K562 (cell line): ENCODE measurements at regions not wholly inside any gene's neighbourhood (a gene's known extent, or its start where the extent isn't known, plus 50 kb on each side); places are given as distances from the start of the nearest gene placed in this dataset.

Source experiments
- ATAC-seq: fragments of 200-7000 bp; cut with Tn5 transposase; 3 replicates; pipeline ENCODE4 v1.9.1; 2020; ENCODE audit warnings: moderate library complexity
- BruUV-seq: library from RNA; stranded (reverse); fragments of 400-500 nt; replicated peaks from 2 replicates; lab custom pipeline; 2021; lab: Mats Ljungman, UMichigan
- CTCF ChIA-PET: fragments of 300-600 bp; formaldehyde crosslinking; extraction: SDS; loops from one replicate; lab custom pipeline; 2021; ENCODE audit warnings: low intra/inter-chr PET ratio; lab: Yijun Ruan, JAX
- POLR2A ChIA-PET: fragments of 300-600, 350-650 bp; sonication (Branson Sonifier 250); formaldehyde crosslinking; extraction: SDS; loops from one replicate; lab custom pipeline; 2021; ENCODE audit warnings: antibody characterized with exemption, inconsistent platforms; lab: Yijun Ruan, JAX
- DNase-seq, 4 experiments: peaks; one replicate each; pipeline versions ENCODE4 v3.0.0 to v3.0.0-alpha.2; 2011 to 2018; ENCODE audit warnings: low spot score in 3 of 4, mixed read lengths in 3 of 4; ENCODE audit errors: extremely low read depth in 1 of 4
- FAIRE-seq: peaks from 2 replicates; lab custom pipeline; 2011; peaks lifted over from hg19 to GRCh38; lab: Jason Lieb, UNC
- H2AFZ ChIP-seq: 2 replicates; pipeline ENCODE4 v1.6.0; 2011; ENCODE audit warnings: low read depth, low read length, control low read depth, inconsistent platforms
- H3K27ac ChIP-seq: fragments of 200-600 bp; 3 replicates; pipeline ENCODE4 v1.8.0; 2011; ENCODE audit warnings: low read depth, mild to moderate bottlenecking, control low read depth, inconsistent platforms, low read length, moderate library complexity, mixed read lengths; ENCODE audit errors: extremely low read depth
- H3K27me3 ChIP-seq, 2 experiments: fragments of 300-600 bp in 1 of 2; 2 replicates in 1 of 2; 3 replicates in 1 of 2; pipeline versions ENCODE4 v1.6.0 to v1.8.0; 2011; ENCODE audit warnings: inconsistent platforms in 2 of 2, low read length in 2 of 2, mild to moderate bottlenecking in 1 of 2, mixed read lengths in 1 of 2, moderate library complexity in 1 of 2; ENCODE audit not compliant: control insufficient read depth in 2 of 2, insufficient read depth in 2 of 2
- H3K36me3 ChIP-seq: fragments of 300-600 bp; 3 replicates; pipeline ENCODE4 v1.8.0; 2011; ENCODE audit warnings: mild to moderate bottlenecking, low read length, inconsistent platforms; ENCODE audit not compliant: control insufficient read depth, insufficient read depth
- H3K4me1 ChIP-seq, 2 experiments: fragments of 200-600 bp in 1 of 2; replicated peaks in 1 of 2; 2 replicates in 1 of 2; 3 replicates in 1 of 2; pipeline versions ENCODE4 v1.5.1 to v1.8.0; 2011; ENCODE audit warnings: inconsistent platforms in 2 of 2, low read length in 2 of 2, mild to moderate bottlenecking in 1 of 2, mixed read lengths in 1 of 2, moderate library complexity in 1 of 2; ENCODE audit not compliant: control insufficient read depth in 2 of 2, insufficient read depth in 2 of 2
- H3K4me2 ChIP-seq: 2 replicates; pipeline ENCODE4 v1.6.1; 2011; ENCODE audit warnings: low read length, control low read depth, inconsistent platforms, mixed read lengths; ENCODE audit not compliant: insufficient read depth
- H3K4me3 ChIP-seq: fragments of 200-600 bp; sonication (generic), shearing (Covaris generic); 2 replicates; pipeline ENCODE4 v1.5.1; 2016; ENCODE audit warnings: control low read depth, inconsistent platforms
- H3K79me2 ChIP-seq: fragments of 200-600 bp; 3 replicates; pipeline ENCODE4 v1.8.0; 2011; ENCODE audit warnings: low read length, inconsistent platforms; ENCODE audit not compliant: control insufficient read depth, insufficient read depth
- H3K9ac ChIP-seq, 2 experiments: 2 replicates each; pipeline versions ENCODE4 v1.6.0 to v1.6.1; 2011; ENCODE audit warnings: low read depth in 2 of 2, low read length in 2 of 2, control low read depth in 1 of 2, inconsistent platforms in 1 of 2, mild to moderate bottlenecking in 1 of 2, mixed read lengths in 1 of 2; ENCODE audit not compliant: insufficient read depth in 1 of 2
- H3K9me1 ChIP-seq: one replicate; pipeline ENCODE4 v1.6.0; 2011; ENCODE audit warnings: inconsistent platforms, mild to moderate bottlenecking, low read length, moderate library complexity; ENCODE audit not compliant: control insufficient read depth, insufficient read depth
- H3K9me3 ChIP-seq: replicated peaks from 2 replicates; pipeline ENCODE4 v1.5.1; 2011; ENCODE audit warnings: low read depth, low read length, inconsistent platforms; ENCODE audit not compliant: control insufficient read depth, insufficient read depth
- H4K20me1 ChIP-seq: replicated peaks from 2 replicates; pipeline ENCODE4 v1.6.1; 2011; ENCODE audit warnings: low read length, inconsistent platforms, mixed read lengths; ENCODE audit not compliant: control insufficient read depth, insufficient read depth
- CTBP1 ChIP-seq: fragments of 450-650 bp; IDR thresholded peaks from 2 replicates; pipeline ENCODE4 v1.6.1; 2016; ENCODE audit warnings: borderline replicate concordance
- DACH1 ChIP-seq: fragments of 450-650 bp; IDR thresholded peaks from 2 replicates; pipeline ENCODE4 v1.6.1; 2018; ENCODE audit not compliant: partially characterized antibody
- FOXK2 ChIP-seq, 2 experiments: fragments of 450-650 bp; IDR thresholded peaks in 1 of 2; conservative IDR thresholded peaks in 1 of 2; 2 replicates each; pipeline ENCODE4 v1.6.1; 2016; ENCODE audit warnings: low read depth in 2 of 2, mild to moderate bottlenecking in 1 of 2
- KAT2B ChIP-seq: IDR thresholded peaks from one replicate; pipeline ENCODE4 v1.6.1; 2012; ENCODE audit warnings: low read depth, mild to moderate bottlenecking, control low read depth, inconsistent platforms, low read length, moderate library complexity
- RFX1 ChIP-seq: fragments of 450-650 bp; IDR thresholded peaks from 2 replicates; pipeline ENCODE4 v1.6.1; 2016; ENCODE audit warnings: mild to moderate bottlenecking, moderate library complexity
- SMAD3 ChIP-seq: fragments of 450-650 bp; formaldehyde crosslinking; conservative IDR thresholded peaks from 2 replicates; pipeline ENCODE4 v1.4.0; 2020; ENCODE audit warnings: mild to moderate bottlenecking
- SUPT5H ChIP-seq: fragments of 450-650 bp; IDR thresholded peaks from 2 replicates; pipeline ENCODE4 v1.6.1; 2016
- TEAD2 ChIP-seq: fragments of 450-650 bp; IDR thresholded peaks from 2 replicates; pipeline ENCODE4 v1.6.1; 2016; ENCODE audit warnings: missing genetic modification characterization, control low read depth, missing compliant biosample characterization
- XRCC3 ChIP-seq: fragments of 450-650 bp; IDR thresholded peaks from 2 replicates; pipeline ENCODE4 v1.6.1; 2017; ENCODE audit warnings: mild to moderate bottlenecking, moderate library complexity
- ZHX1 ChIP-seq: fragments of 150-350 bp; conservative IDR thresholded peaks from 2 replicates; pipeline ENCODE4 v1.6.1; 2014; ENCODE audit warnings: low read length
- ZNF217 ChIP-seq: sonication (generic); formaldehyde crosslinking; IDR thresholded peaks from 2 replicates; pipeline ENCODE4 v1.8.0; 2022; ENCODE audit warnings: mild to moderate bottlenecking, missing genetic modification reagents
- ZSCAN32 ChIP-seq: fragments of 450-650 bp; formaldehyde crosslinking; IDR thresholded peaks from 2 replicates; pipeline ENCODE4 v1.4.0; 2020; ENCODE audit warnings: mild to moderate bottlenecking, moderate library complexity
- WGBS: fragments of 100-300 bp; shearing (Covaris generic); methylation state at CpG from one replicate; pipeline ENCODE4 v1.1.6; 2016; ENCODE audit warnings: low coverage, mixed read lengths; ENCODE audit not compliant: insufficient coverage; ENCODE audit errors: missing lambda C conversion rate; 5-methylcytosine and 5-hydroxymethylcytosine counted together
- in situ Hi-C: fragments of 300-500 bp; cut with MboI; formaldehyde crosslinking; loops from 4 replicates; pipeline ENCODE4 v1.15.0; 2018; ENCODE audit warnings: inconsistent platforms, mixed read lengths
- intact Hi-C: fragments of 100-400 bp; cut with micrococcal nuclease; formaldehyde crosslinking; loops from 2 replicates; pipeline ENCODE4 v1.14.2; 2022
- TF ChIP-seq, protein P1 (sequence below): fragments of 450-650 bp; IDR thresholded peaks from 2 replicates; pipeline ENCODE4 v1.7.0; 2016; ENCODE audit warnings: borderline replicate concordance

DNA sequence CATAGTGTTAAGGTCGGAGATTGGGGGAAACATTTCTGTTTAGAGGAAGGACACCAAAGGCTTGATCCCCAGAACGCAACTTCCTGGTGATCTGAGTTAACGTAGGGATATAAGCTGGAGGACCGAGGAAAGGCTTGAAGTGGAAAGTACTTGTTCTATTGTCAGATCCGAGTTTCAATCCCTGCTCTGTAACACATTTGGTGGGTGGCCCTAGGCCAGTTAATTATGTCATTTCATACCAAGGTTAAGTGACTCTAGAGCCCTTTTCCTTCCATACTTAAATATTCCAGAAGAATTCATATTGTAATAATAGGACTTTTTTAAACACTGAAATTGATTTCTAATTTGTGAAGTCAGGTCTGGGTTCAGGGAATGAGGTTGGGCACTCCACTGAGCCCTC is 80.9 kb downstream of the RPLP1 start:
- no peak for FAIRE-seq
- no peak for TF ChIP-seq ZNF217 (CRISPR knock-in tag)
- POLR2A ChIA-PET, result no interaction called here

DNA sequence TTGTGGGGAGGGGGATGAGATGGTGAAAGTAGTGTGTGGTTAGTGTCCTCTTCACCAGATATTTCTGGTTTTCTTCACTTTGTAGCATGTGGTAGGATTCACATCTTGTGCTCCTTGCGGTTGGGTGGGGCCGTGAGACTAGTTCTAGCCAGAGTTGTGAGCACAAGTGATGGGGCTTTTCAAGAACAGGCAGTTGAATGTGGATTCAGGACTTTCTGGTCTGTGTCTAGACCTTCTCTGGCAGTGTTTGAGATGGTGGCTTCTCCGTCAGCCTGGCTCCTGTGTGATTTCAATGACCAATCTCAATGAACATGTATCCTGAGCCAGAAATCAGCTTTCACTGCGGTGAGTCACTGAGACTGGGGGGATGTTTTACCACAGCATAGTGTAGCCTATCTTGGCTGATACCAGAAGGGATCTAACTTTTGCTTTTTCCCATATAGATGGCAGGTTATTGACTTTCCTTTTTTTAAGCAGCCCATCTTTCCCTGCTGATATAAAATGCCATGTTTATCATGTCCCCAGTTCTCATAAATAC is 82.6 kb downstream of the RPLP1 start:
- no peak for FAIRE-seq
- no TSS peak for BruUV-seq
- no peaks in the 10 kb centered on the region for H3K9me3 ChIP-seq
- H3K4me2 ChIP-seq, result no peak overlapping the region
- no peaks in the 10 kb centered on the region for H3K79me2 ChIP-seq
- no peak overlapping the region for H3K9ac ChIP-seq
- H4K20me1 ChIP-seq, result peaks cover 4% of the 10 kb centered on the region; the same call in 1 of the 2 replicates
- ChIA-PET CTCF (no interaction called here), POLR2A (interaction anchor here (0.6 kb wide), 1 partner anchor 15 kb away, joined by 3 read pairs; no protein-coding TSS in a partner anchor)
- no peak for DNase-seq
- no peak overlapping the region for H3K27ac ChIP-seq
- 0% methylated on average over 4 of the region's 4 CpGs for WGBS
- H3K9me1 ChIP-seq, result no peaks in the 10 kb centered on the region
- H3K4me1 ChIP-seq, result no peaks in the 10 kb centered on the region
- ATAC-seq, result no peak
- H3K4me3 ChIP-seq, result no peak overlapping the region
- intact Hi-C loops (no loop called here), in situ Hi-C loops (no loop called here)
- H2AFZ ChIP-seq, result no peak overlapping the region
- no peaks in the 10 kb centered on the region for H3K36me3 ChIP-seq
- peaks cover 8 to 49% of the 10 kb centered on the region in 2 experiments; a peak in 4 of 5 replicates for H3K27me3 ChIP-seq
- TF ChIP-seq, protein P1, sequence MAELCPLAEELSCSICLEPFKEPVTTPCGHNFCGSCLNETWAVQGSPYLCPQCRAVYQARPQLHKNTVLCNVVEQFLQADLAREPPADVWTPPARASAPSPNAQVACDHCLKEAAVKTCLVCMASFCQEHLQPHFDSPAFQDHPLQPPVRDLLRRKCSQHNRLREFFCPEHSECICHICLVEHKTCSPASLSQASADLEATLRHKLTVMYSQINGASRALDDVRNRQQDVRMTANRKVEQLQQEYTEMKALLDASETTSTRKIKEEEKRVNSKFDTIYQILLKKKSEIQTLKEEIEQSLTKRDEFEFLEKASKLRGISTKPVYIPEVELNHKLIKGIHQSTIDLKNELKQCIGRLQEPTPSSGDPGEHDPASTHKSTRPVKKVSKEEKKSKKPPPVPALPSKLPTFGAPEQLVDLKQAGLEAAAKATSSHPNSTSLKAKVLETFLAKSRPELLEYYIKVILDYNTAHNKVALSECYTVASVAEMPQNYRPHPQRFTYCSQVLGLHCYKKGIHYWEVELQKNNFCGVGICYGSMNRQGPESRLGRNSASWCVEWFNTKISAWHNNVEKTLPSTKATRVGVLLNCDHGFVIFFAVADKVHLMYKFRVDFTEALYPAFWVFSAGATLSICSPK, result no peak
- TF ChIP-seq SUPT5H, result no peak
- no peak for TF ChIP-seq TEAD2 (tag)
- TF ChIP-seq XRCC3, result no peak
- TF ChIP-seq CTBP1, result no peak
- no peak for TF ChIP-seq ZHX1
- TF ChIP-seq ZSCAN32, result no peak
- no peak for TF ChIP-seq SMAD3 (CRISPR knock-in tag)
- no peak for TF ChIP-seq KAT2B
- no peak for TF ChIP-seq DACH1
- no peak for TF ChIP-seq FOXK2 (conservative IDR thresholded peaks at IDR 0.05 in 1 of 2, IDR thresholded peaks at IDR 0.05 in 1 of 2; ENCODE audit: low read depth in 2 of 2)
- no peak for TF ChIP-seq RFX1

More for the DNA sequence above, 80.9 kb downstream of the RPLP1 start:
- no peak overlapping the region for H2AFZ ChIP-seq
- BruUV-seq, result no TSS peak
- H3K9me1 ChIP-seq, result no peaks in the 10 kb centered on the region
- H3K27ac ChIP-seq, result no peak overlapping the region
- no peak for ATAC-seq
- H3K79me2 ChIP-seq, result no peaks in the 10 kb centered on the region
- 0% methylated on average over 5 of the region's 5 CpGs for WGBS
- H3K4me2 ChIP-seq, result no peak overlapping the region
- no peak for DNase-seq
- CTCF ChIA-PET, result no interaction called here
- H3K9me3 ChIP-seq, result no peaks in the 10 kb centered on the region
- no peaks in the 10 kb centered on the region for H3K4me1 ChIP-seq
- no peak overlapping the region for H3K4me3 ChIP-seq
- H3K36me3 ChIP-seq, result no peaks in the 10 kb centered on the region
- in situ Hi-C loops, result no loop called here
- H3K27me3 ChIP-seq, result peaks cover 11 to 44% of the 10 kb centered on the region in 2 experiments; a peak in 4 of 5 replicates
- no peak overlapping the region for H3K9ac ChIP-seq
- intact Hi-C loops, result no loop called here
- H4K20me1 ChIP-seq, result peaks cover 4% of the 10 kb centered on the region; the same call in 1 of the 2 replicates
